Neutrophil (primary cell): ENCODE measurements at regions not wholly inside any gene's neighbourhood (a gene's known extent, or its start where the extent isn't known, plus 50 kb on each side); places are given as distances from the start of the nearest gene placed in this dataset.

Experiments
- H3K27ac ChIP-seq: fragments of 200-600 bp; sonication (generic); 2 replicates; pipeline ENCODE4 v1.5.1; 2016; ENCODE audit warnings: mild to moderate bottlenecking, moderate library complexity
- H3K27me3 ChIP-seq: fragments of 200-600 bp; sonication (generic); 2 replicates; pipeline ENCODE4 v1.6.0; 2016; ENCODE audit warnings: mild to moderate bottlenecking
- H3K36me3 ChIP-seq: fragments of 200-600 bp; sonication (generic); 2 replicates; pipeline ENCODE4 v1.5.1; 2017
- H3K4me1 ChIP-seq, 2 experiments: fragments of 200-600 bp in 1 of 2; sonication (generic) in 1 of 2; 1 replicate in 1 of 2; 2 replicates in 1 of 2; pipeline versions ENCODE4 v1.5.1 to v1.6.1; 2013 to 2016; ENCODE audit warnings: low read depth in 1 of 2, low read length in 1 of 2, mild to moderate bottlenecking in 1 of 2, moderate library complexity in 1 of 2; ENCODE audit not compliant: control insufficient read depth in 1 of 2, insufficient read depth in 1 of 2
- H3K4me3 ChIP-seq, 2 experiments: fragments of 200-600 bp in 1 of 2; sonication (generic) in 1 of 2; 1 replicate in 1 of 2; 2 replicates in 1 of 2; pipeline ENCODE4 v1.5.1; 2013 to 2016; ENCODE audit warnings: low read depth in 1 of 2, low read length in 1 of 2, mild to moderate bottlenecking in 1 of 2, moderate library complexity in 1 of 2
- H3K9me3 ChIP-seq: fragments of 200-600 bp; sonication (generic); 2 replicates; pipeline ENCODE4 v1.5.1; 2016
- CTCF ChIP-seq: fragments of 200-600 bp; sonication (generic); IDR thresholded peaks from 2 replicates; pipeline ENCODE4 v1.5.1; 2016; ENCODE audit warnings: antibody characterized with exemption

- Histone ChIP-seq H3K27ac (no peak overlapping the region), H3K36me3 (no peaks in the 10 kb centered on the region), H3K4me3 (no peak overlapping the region), H3K4me1 (no peaks in the 10 kb centered on the region), H3K9me3 (no peaks in the 10 kb centered on the region), H3K27me3 (no peaks in the 10 kb centered on the region)
- no peak for TF ChIP-seq CTCF
These were observed 167.2 kb upstream of the IRX4 start for GRCh38 chr5:2049876-2050275.

- no peak for TF ChIP-seq CTCF
- no peak overlapping the region for H3K4me3 ChIP-seq
- H3K27me3 ChIP-seq: no peaks in the 10 kb centered on the region
- H3K4me1 ChIP-seq: no peaks in the 10 kb centered on the region
- H3K36me3 ChIP-seq: no peaks in the 10 kb centered on the region
- H3K9me3 ChIP-seq: no peaks in the 10 kb centered on the region
- no peak overlapping the region for H3K27ac ChIP-seq
These were observed 165.9 kb upstream of the IRX4 start for GRCh38 chr5:2048664-2049063.

DNA sequence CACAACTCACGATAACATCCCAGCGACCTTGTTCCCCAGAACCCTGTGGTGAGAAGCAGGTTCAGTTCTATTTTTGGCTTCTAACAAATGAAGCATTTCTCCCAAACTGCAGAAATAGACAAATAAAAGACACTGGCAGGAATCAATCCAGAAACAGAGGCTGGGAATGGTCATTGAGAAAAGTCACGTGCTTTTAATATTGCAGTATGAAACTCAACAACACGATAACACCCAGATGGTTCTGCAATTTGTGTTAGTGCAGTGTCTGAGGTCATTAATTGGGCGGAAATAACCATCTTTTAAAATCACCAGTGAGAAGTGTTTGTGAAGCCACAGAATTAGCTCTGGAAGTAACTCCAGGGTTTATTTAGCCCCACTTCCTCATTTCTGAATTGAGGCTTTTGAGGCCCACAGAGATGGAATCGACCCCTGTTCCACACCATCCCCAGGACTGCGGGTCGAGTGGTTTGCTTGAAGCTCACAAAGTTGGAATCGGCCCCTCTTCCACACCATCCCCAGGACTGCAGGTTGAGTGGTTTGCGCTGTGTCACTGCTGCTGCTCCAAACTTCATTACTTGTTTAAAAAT is 164.7 kb upstream of the IRX4 start:
- no peaks in the 10 kb centered on the region for H3K36me3 ChIP-seq
- H3K4me1 ChIP-seq: no peaks in the 10 kb centered on the region
- H3K27me3 ChIP-seq: no peaks in the 10 kb centered on the region
- no peak overlapping the region for H3K4me3 ChIP-seq
- no peak for TF ChIP-seq CTCF
- no peaks in the 10 kb centered on the region for H3K9me3 ChIP-seq
- no peak overlapping the region for H3K27ac ChIP-seq

- Histone ChIP-seq H3K27ac (no peak overlapping the region), H3K9me3 (no peaks in the 10 kb centered on the region), H3K27me3 (peaks cover 3% of the 10 kb centered on the region), H3K36me3 (no peaks in the 10 kb centered on the region), H3K4me1 (no peaks in the 10 kb centered on the region), H3K4me3 (no peak overlapping the region)
- no peak for TF ChIP-seq CTCF
These were observed 161.3 kb upstream of the IRX4 start for GRCh38 chr5:2044041-2044440.

DNA sequence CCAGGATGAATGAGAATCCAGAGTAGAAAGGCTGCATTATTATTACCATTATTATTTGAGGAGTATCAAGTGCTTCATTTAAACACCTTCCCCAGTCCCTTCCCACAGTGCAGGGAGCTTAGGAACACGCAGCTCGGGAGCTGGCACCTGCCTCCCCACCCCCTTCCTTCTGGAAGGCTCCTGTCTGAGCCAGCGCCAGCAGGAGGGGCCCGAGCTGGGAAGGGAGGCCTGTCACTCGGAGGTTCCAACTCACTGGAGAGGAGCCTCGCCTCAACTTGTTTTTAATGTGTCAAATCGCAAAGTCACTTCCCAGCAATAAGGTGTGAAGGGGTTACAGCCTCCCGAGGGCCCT is 156.4 kb upstream of the IRX4 start:
- no peak for TF ChIP-seq CTCF
- H3K27ac ChIP-seq: no peak overlapping the region
- no peaks in the 10 kb centered on the region for H3K36me3 ChIP-seq
- H3K4me3 ChIP-seq: no peak overlapping the region
- no peaks in the 10 kb centered on the region for H3K9me3 ChIP-seq
- H3K27me3 ChIP-seq: peaks cover 49% of the 10 kb centered on the region
- H3K4me1 ChIP-seq: peaks cover 0 to 5% of the 10 kb centered on the region in 2 experiments
